ENCODE measurements at regions not wholly inside any gene's neighbourhood (a gene's known extent, or its start where the extent isn't known, plus 50 kb on each side); places are given as distances from the start of the nearest gene placed in this dataset.

- ATAC-seq = no peak
These were observed 107.4 kb upstream of the HDAC4 start for GRCh38 chr2:239508261-239508660.

More at GRCh38 chr2:239508261-239508660, 107.4 kb upstream of the HDAC4 start:
- Histone ChIP-seq H3K36me3 (ENCODE audit: insufficient read depth) (no peaks in the 10 kb centered on the region), H3F3A (replicated peaks; ENCODE audit: low read depth) (no peaks in the 10 kb centered on the region), H3K79me2 (replicated peaks; ENCODE audit: insufficient read depth) (no peaks in the 10 kb centered on the region), H2AFZ (peak overlapping the region; percentile 56; the same call in 1 of the 2 replicates), H3K4me3 (no peak overlapping the region), H3K4me2 (no peak overlapping the region), H3K27ac (ENCODE audit: low read depth) (no peak overlapping the region), H4K20me1 (replicated peaks; ENCODE audit: insufficient read depth) (no peaks in the 10 kb centered on the region), H3K27me3 (ENCODE audit: insufficient read depth) (no peaks in the 10 kb centered on the region), H3K4me1 (ENCODE audit: insufficient read depth) (no peaks in the 10 kb centered on the region), H3K9me2 (ENCODE audit: insufficient read depth) (no peaks in the 10 kb centered on the region)
- Mint-ChIP-seq H3K27me3 (ENCODE audit: insufficient read depth, low read depth, poor library complexity) (peaks cover 10% of the 10 kb centered on the region), H3K4me1 (peaks cover 9% of the 10 kb centered on the region), H3K36me3 (ENCODE audit: low read depth) (no peaks in the 10 kb centered on the region), H3K27ac (no peak overlapping the region), H3K9me3 (no peaks in the 10 kb centered on the region; the same call in 2 of the 3 replicates), H3K4me3 (no peak overlapping the region)
- no peak for DNase-seq (ENCODE audit: low spot score)
- TF ChIP-seq EZH2phosphoT487 (IDR thresholded peaks at IDR 0.05; ENCODE audit: unreplicated experiment) (no peak), CTCF (conservative IDR thresholded peaks at IDR 0.05; ENCODE audit: low read depth in 2 of 2) (no peak), ZNF462 (CRISPR knock-in tag; IDR thresholded peaks at IDR 0.05) (no peak), EZH2 (IDR thresholded peaks at IDR 0.05; ENCODE audit: low read depth, unreplicated experiment) (no peak), NANOG (IDR thresholded peaks at IDR 0.05; ENCODE audit: borderline replicate concordance) (no peak), ZNF114 (CRISPR knock-in tag; IDR thresholded peaks at IDR 0.05) (no peak), CREB1 (CRISPR knock-in tag; IDR thresholded peaks at IDR 0.05; ENCODE audit: low read depth) (no peak), ZNF331 (CRISPR knock-in tag; IDR thresholded peaks at IDR 0.05; ENCODE audit: low read depth) (no peak), JUNB (IDR thresholded peaks at IDR 0.05; ENCODE audit: unreplicated experiment) (no peak), ETS1 (IDR thresholded peaks at IDR 0.05) (no peak), POLR2AphosphoS5 (IDR thresholded peaks at IDR 0.05; ENCODE audit: low read depth) (no peak), STAT1 (IDR thresholded peaks at IDR 0.05; ENCODE audit: unreplicated experiment) (no peak), REST (IDR thresholded peaks at IDR 0.05; ENCODE audit: unreplicated experiment) (no peak)
